ENCODE measurements at regions not wholly inside any gene's neighbourhood (a gene's known extent, or its start where the extent isn't known, plus 50 kb on each side); places are given as distances from the start of the nearest gene placed in this dataset.
"Not testable (repeated sequence)": the region's sequence is repeated elsewhere in the genome, so short reads cannot be mapped to it uniquely, and the experiment has no call there.

DNA sequence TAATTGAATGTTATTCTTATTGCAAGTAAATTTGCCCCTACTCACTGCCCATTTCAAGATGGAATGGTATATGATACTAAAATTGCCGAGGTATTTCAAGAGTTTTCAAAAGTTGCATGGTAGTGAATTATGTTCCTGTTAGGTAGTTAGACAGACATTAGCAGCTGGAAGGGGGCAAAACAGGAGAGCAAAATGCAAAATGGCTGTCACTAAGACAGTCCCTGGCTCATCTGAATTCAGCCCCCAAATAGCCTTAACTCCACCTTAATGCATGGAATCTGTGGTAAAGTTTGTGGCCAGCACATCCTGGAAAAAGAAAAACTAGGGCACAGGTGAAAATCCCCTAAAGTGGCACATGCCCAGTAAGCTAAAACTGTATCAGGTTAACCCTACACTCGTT, 894.9 kb downstream of the NXPH1 start:
- Mint-ChIP-seq H3K27me3 (ENCODE audit: low read depth, poor library complexity) (no peaks in the 10 kb centered on the region), H3K36me3 (ENCODE audit: low read depth) (no peaks in the 10 kb centered on the region), H3K9me3 (no peaks in the 10 kb centered on the region), H3K27ac (no peak overlapping the region), H3K4me3 (no peak overlapping the region), H3K4me1 (no peaks in the 10 kb centered on the region)
- TF ChIP-seq, protein P1, sequence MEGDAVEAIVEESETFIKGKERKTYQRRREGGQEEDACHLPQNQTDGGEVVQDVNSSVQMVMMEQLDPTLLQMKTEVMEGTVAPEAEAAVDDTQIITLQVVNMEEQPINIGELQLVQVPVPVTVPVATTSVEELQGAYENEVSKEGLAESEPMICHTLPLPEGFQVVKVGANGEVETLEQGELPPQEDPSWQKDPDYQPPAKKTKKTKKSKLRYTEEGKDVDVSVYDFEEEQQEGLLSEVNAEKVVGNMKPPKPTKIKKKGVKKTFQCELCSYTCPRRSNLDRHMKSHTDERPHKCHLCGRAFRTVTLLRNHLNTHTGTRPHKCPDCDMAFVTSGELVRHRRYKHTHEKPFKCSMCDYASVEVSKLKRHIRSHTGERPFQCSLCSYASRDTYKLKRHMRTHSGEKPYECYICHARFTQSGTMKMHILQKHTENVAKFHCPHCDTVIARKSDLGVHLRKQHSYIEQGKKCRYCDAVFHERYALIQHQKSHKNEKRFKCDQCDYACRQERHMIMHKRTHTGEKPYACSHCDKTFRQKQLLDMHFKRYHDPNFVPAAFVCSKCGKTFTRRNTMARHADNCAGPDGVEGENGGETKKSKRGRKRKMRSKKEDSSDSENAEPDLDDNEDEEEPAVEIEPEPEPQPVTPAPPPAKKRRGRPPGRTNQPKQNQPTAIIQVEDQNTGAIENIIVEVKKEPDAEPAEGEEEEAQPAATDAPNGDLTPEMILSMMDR (IDR thresholded peaks at IDR 0.05), result no peak
- DNase-seq, result no peak

DNA sequence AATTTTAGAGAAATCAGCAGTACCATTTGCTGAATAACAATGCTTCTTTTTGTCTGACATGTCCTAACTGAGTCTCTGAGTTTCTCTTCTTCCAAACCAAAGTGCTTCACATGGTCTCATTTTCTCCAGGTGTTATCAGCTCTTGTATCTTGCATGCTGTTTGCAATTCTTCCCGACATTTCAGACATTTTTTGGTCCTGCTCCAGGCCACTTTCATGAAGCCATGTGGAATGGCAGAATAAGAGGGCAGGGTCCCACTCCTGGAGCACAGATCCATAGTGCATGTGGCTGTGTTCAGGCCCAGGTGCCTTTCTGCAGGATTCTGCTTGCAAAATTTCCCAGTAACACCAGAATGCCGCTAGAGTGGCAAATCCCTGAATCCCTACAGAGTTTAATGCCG, 916.2 kb downstream of the NXPH1 start:
- TF ChIP-seq, protein P1 (IDR thresholded peaks at IDR 0.05), result no peak
- Mint-ChIP-seq H3K4me1 (no peaks in the 10 kb centered on the region), H3K4me3 (no peak overlapping the region), H3K9me3 (no peaks in the 10 kb centered on the region), H3K36me3 (ENCODE audit: low read depth) (no peaks in the 10 kb centered on the region), H3K27me3 (ENCODE audit: low read depth, poor library complexity) (no peaks in the 10 kb centered on the region), H3K27ac (no peak overlapping the region)
- DNase-seq, result no peak

DNA sequence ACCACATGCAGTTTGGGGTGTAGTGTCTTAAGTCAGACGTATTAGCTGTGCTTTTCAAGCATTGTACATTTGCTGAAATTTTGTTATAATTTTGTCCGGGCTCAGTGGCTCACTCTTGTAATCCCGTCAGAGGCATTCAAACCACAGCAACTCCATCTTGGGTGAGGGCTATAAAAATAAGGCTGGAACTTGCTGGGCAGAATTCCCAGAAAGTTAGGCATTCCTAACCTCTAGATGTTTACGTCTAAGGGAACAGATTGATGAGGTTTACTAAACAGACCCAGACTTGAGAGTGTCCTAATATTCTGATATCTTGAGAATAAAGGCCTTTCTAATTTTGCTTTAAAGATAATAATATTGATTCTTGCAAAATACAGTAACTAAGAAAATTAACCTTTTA, 957.8 kb downstream of the NXPH1 start:
- Mint-ChIP-seq H3K9me3 (peaks cover 25% of the 10 kb centered on the region), H3K4me1 (no peaks in the 10 kb centered on the region), H3K27me3 (ENCODE audit: low read depth, poor library complexity) (no peaks in the 10 kb centered on the region), H3K36me3 (ENCODE audit: low read depth) (peaks cover 4% of the 10 kb centered on the region), H3K4me3 (no peak overlapping the region), H3K27ac (no peak overlapping the region)
- no peak for DNase-seq
- TF ChIP-seq, protein P1 (IDR thresholded peaks at IDR 0.05), result no peak

DNA sequence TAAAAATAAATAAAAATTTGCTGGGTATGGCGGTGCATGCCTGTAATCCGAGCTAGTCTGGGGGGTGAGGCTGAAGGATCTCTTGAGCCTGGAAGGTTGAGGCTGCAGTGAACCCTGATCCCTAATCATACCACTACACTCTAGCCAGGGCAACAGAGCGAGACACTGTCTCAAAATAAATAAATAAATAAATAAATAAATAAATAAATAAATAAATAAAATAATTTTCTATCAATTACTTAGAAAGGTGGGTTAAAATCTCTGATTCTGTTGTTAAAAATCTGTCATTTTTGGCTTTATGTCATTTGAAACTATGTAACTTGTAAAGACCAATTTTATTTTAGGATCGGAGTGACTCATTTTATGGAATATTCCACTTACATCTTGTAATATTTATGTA, 958.6 kb downstream of the NXPH1 start:
- peaks cover 17% of the 10 kb centered on the region for H3K9me3 Mint-ChIP-seq
- TF ChIP-seq, protein P1 (IDR thresholded peaks at IDR 0.05), result no peak
- no peaks in the 10 kb centered on the region for H3K4me1 Mint-ChIP-seq
- no peak overlapping the region for H3K27ac Mint-ChIP-seq
- DNase-seq, result no peak
- no peak overlapping the region for H3K4me3 Mint-ChIP-seq
- H3K36me3 Mint-ChIP-seq (ENCODE audit: low read depth), result peaks cover 4% of the 10 kb centered on the region
- no peaks in the 10 kb centered on the region for H3K27me3 Mint-ChIP-seq (ENCODE audit: low read depth, poor library complexity)

DNA sequence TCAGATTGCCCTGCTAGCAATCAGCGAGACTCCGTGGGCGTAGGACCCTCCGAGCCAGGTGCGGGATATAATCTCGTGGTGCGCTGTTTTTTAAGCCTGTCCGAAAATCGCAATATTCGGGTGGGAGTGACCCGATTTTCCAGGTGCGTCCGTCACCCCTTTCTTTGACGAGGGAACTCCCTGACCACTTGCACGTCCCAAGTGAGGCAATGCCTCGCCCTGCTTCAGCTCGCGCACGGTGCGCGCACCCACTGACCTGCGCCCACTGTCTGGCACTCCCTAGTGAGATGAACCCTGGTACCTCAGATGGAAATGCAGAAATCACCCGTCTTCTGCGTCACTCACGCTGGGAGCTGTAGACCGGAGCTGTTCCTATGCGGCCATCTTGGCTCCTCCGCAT, 971.0 kb downstream of the NXPH1 start:
- not testable (repeated sequence) for H3K4me1 Mint-ChIP-seq; H3K27me3 Mint-ChIP-seq (ENCODE audit: low read depth, poor library complexity); H3K36me3 Mint-ChIP-seq (ENCODE audit: low read depth); H3K4me3 Mint-ChIP-seq; DNase-seq; H3K27ac Mint-ChIP-seq; H3K9me3 Mint-ChIP-seq

DNA sequence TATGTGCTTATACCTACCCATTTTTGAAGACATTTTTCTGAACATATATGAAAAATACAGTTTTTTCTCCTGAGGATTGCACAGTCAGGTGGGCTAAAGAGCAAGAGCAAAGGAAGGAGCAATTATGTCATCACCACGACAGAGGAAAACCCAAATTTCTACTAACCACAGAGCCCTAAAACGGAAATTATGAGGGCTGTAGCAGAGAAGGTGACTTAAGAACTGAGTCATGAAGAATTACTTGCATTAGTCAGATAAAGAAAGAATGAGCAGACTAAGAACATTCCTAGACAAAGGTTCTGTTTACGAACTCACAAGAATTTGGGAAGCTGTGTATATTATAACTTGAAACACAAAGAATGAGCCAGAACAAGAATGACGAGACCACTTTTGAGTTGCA, 974.4 kb downstream of the NXPH1 start:
- Mint-ChIP-seq H3K27me3 (ENCODE audit: low read depth, poor library complexity) (peaks cover 3% of the 10 kb centered on the region), H3K27ac (no peak overlapping the region), H3K36me3 (ENCODE audit: low read depth) (no peaks in the 10 kb centered on the region), H3K4me3 (no peak overlapping the region), H3K4me1 (no peaks in the 10 kb centered on the region), H3K9me3 (no peaks in the 10 kb centered on the region)
- no peak for DNase-seq
- TF ChIP-seq, protein P1 (IDR thresholded peaks at IDR 0.05), result no peak
